Colonic mucosa (tissue), 4 donors: ENCODE measurements at regions not wholly inside any gene's neighbourhood (a gene's known extent, or its start where the extent isn't known, plus 50 kb on each side); places are given as distances from the start of the nearest gene placed in this dataset.

Source experiments
- DNase-seq: peaks from one replicate; pipeline ENCODE4 v3.0.0-alpha.2; 2020
- H3K27ac ChIP-seq: fragments of 200-600 bp; one replicate; pipeline ENCODE4 v1.8.0; 2021
- H3K27me3 ChIP-seq: fragments of 200-600 bp; one replicate; pipeline ENCODE4 v1.8.0; 2021
- H3K36me3 ChIP-seq: fragments of 200-600 bp; one replicate; pipeline ENCODE4 v1.8.0; 2021
- H3K4me1 ChIP-seq: fragments of 200-600 bp; one replicate; pipeline ENCODE4 v1.8.0; 2021; ENCODE audit warnings: mild to moderate bottlenecking
- H3K4me3 ChIP-seq: fragments of 200-600 bp; one replicate; pipeline ENCODE4 v1.8.0; 2021
- H3K9ac ChIP-seq, 2 donors: one replicate each; pipeline ENCODE4 v1.7.0; 2013; ENCODE audit warnings: control low read depth in 2 of 2, low read depth in 2 of 2, low read length in 2 of 2
- H3K9me3 ChIP-seq: fragments of 200-600 bp; one replicate; pipeline ENCODE4 v1.8.0; 2021
- intact Hi-C: fragments of 100-400 bp; cut with DNase I; formaldehyde crosslinking; loops from one replicate; pipeline ENCODE4 v1.14.1; 2022
- TF ChIP-seq, protein P1 (sequence below): fragments of 200-600 bp; IDR thresholded peaks from one replicate; pipeline ENCODE4 v1.8.0; 2022; ENCODE audit warnings: antibody characterized with exemption, mild to moderate bottlenecking
- donor health status: healthy.
- donor health status: DM: no; HTN: no; CAD: no.
- donor health status: DM: no; HTN: no; CAD: no.

DNA sequence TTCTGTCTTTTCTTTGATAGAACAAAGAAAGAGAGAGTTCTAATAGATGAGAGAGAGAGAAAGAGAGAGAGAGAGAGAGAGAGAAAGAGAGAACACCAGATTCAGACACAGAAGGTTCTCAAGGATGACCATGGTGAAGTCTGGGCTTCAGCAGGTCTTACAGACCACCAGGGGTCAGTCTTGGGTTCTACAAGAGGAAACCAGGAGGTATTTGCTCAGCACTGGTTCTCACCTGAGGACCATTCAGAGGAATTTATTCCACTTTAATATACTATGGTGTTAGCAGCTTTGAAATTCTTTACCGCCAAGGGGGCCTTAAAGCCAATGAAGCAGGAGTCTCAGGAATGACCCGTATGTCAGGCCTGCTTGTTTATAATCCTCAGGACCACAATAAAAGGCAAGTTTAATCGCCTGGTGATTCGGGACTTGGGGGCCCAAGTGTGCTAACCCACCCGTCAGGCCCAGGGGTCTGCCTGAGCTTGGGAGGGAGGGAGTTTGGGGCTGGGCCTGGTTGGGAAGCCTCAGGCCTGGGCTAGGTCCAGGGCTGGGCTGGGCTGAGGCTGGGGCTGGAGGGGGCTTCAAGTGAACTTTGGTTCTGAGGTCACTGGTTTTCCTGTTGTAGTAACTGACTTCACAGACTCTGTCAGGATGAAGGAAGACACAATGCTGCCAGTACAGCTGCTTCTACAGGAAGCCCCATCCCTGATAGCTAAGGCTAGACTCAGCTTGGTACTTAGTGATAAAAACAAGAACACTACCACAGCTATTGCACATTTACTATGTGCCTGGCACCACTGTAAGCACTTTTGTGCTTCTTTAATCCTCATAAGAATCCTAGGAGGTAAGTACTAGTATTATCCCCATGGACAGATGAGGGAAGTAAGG is 179.2 kb upstream of the ZBED5 start:
- no peak overlapping the region for H3K4me3 ChIP-seq
- intact Hi-C loops = loop anchor here (10.0 kb wide), 1 partner anchor 228 kb away; no protein-coding TSS in a partner anchor
- H3K27me3 ChIP-seq = no peaks in the 10 kb centered on the region
- no peaks in the 10 kb centered on the region for H3K36me3 ChIP-seq
- H3K27ac ChIP-seq = no peak overlapping the region
- H3K4me1 ChIP-seq = no peaks in the 10 kb centered on the region
- TF ChIP-seq, protein P1, sequence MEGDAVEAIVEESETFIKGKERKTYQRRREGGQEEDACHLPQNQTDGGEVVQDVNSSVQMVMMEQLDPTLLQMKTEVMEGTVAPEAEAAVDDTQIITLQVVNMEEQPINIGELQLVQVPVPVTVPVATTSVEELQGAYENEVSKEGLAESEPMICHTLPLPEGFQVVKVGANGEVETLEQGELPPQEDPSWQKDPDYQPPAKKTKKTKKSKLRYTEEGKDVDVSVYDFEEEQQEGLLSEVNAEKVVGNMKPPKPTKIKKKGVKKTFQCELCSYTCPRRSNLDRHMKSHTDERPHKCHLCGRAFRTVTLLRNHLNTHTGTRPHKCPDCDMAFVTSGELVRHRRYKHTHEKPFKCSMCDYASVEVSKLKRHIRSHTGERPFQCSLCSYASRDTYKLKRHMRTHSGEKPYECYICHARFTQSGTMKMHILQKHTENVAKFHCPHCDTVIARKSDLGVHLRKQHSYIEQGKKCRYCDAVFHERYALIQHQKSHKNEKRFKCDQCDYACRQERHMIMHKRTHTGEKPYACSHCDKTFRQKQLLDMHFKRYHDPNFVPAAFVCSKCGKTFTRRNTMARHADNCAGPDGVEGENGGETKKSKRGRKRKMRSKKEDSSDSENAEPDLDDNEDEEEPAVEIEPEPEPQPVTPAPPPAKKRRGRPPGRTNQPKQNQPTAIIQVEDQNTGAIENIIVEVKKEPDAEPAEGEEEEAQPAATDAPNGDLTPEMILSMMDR = peak; percentile 51
- no peak overlapping the region for H3K9ac ChIP-seq
- peak; percentile 26 for DNase-seq
- H3K9me3 ChIP-seq = no peaks in the 10 kb centered on the region

DNA sequence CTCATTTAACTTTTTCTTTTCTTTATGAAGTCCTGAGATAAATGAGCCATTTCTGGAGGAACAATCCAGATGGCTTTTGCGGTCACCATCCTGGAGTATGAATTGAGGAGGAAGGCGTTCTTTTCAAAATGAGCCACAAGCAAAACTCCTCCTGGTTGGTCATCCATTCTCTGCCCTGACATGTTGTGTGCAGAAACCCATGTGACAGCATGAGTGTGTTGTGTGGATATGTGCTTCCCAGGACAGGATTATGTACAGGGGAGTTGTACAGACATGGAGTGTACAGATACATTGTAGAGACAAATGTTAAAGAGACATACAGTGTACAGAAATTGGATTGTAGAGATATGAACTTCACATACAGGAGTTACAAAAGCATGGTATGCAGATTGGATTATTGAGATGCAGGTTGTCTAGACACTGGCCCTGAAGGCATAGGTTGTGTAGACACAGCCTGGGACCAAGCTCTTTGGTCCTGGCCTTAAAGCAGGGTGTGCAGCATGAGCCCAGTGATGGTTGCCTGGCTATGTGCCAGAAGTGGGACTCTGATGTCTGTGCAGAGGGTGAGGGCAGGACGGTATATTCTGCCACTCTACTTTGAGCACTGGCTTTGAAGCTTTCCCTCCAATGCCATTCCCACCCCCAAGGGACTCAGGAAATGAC is 178.5 kb upstream of the ZBED5 start:
- Histone ChIP-seq H3K27me3 (no peaks in the 10 kb centered on the region), H3K9ac (no peak overlapping the region), H3K4me1 (no peaks in the 10 kb centered on the region), H3K27ac (no peak overlapping the region), H3K4me3 (no peak overlapping the region), H3K9me3 (no peaks in the 10 kb centered on the region), H3K36me3 (no peaks in the 10 kb centered on the region)
- no peak for DNase-seq
- intact Hi-C loops = loop anchor here (10.0 kb wide), 1 partner anchor 228 kb away; no protein-coding TSS in a partner anchor
- TF ChIP-seq, protein P1 = no peak

DNA sequence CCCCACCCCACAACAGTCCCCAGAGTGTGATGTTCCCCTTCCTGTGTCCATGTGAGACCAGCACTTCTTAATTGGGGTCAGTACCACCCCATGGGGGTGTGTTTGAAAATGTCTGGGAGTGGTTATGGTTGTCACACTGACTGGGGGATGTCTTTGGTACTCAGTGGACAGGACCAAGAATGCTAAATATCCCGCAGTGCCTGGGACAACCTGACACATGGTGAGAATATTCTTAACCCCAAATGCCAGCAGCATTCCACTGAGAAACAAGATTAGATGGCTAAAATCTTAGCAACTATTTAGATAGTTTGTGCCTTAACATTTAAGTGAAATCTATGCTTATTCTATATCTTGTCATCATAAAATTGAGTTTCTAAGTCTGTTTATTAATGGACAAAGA is 177.5 kb upstream of the ZBED5 start:
- Histone ChIP-seq H3K4me3 (no peak overlapping the region), H3K9me3 (no peaks in the 10 kb centered on the region), H3K4me1 (no peaks in the 10 kb centered on the region), H3K36me3 (no peaks in the 10 kb centered on the region), H3K27ac (no peak overlapping the region), H3K9ac (no peak overlapping the region), H3K27me3 (no peaks in the 10 kb centered on the region)
- DNase-seq = no peak
- TF ChIP-seq, protein P1 = no peak
- intact Hi-C loops = loop anchor here (10.0 kb wide), 1 partner anchor 229 kb away; no protein-coding TSS in a partner anchor

DNA sequence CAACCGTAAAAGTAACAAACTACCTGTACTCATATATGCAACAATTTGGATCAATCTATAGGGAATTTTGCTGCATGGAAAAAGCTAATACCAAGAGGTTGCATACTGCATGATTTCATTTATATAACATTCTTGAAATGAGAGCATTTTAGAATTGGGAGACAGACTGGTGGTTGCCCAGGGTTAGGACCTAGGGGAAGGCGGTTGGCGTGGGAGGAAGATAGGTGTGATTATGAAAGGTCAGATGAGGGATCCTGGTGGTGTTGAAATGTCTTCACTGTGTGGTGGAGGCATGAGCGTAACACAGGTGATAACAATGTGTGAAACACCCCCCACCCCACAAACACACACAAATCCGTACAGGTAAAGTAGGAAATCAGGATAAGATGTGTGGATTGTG is 176.6 kb upstream of the ZBED5 start:
- no peak for DNase-seq
- intact Hi-C loops = loop anchor here (10.0 kb wide), 1 partner anchor 230 kb away; no protein-coding TSS in a partner anchor
- H3K4me3 ChIP-seq = no peak overlapping the region
- no peaks in the 10 kb centered on the region for H3K9me3 ChIP-seq
- no peaks in the 10 kb centered on the region for H3K4me1 ChIP-seq
- H3K36me3 ChIP-seq = no peaks in the 10 kb centered on the region
- no peak overlapping the region for H3K9ac ChIP-seq
- TF ChIP-seq, protein P1 = no peak
- H3K27me3 ChIP-seq = no peaks in the 10 kb centered on the region
- H3K27ac ChIP-seq = no peak overlapping the region

DNA sequence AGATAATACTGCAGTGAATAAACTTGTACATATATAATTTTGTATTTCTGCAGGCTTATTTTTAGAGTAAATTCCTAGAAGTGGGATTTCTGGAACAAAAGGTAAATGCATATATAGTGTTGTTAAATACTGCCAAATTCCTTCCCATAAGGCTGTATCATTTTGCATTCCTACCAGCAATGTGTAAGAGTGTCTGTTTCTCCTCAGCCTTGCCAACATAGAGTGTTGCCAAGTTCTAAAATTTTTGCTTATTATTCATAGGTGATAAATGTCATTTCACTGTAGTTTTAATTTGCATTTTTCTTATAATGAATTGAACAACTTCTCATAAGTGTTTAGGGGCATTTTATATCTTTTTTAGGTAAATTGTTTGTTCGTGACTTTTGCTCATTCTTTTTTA is 174.2 kb upstream of the ZBED5 start:
- DNase-seq = no peak
- Histone ChIP-seq H3K9me3 (no peaks in the 10 kb centered on the region), H3K27me3 (no peaks in the 10 kb centered on the region), H3K36me3 (no peaks in the 10 kb centered on the region), H3K27ac (no peak overlapping the region), H3K9ac (no peak overlapping the region), H3K4me3 (no peak overlapping the region), H3K4me1 (no peaks in the 10 kb centered on the region)
- intact Hi-C loops = loop anchor here (10.0 kb wide), 1 partner anchor 233 kb away; no protein-coding TSS in a partner anchor
- TF ChIP-seq, protein P1 = no peak
